ENCODE measurements at regions not wholly inside any gene's neighbourhood (a gene's known extent, or its start where the extent isn't known, plus 50 kb on each side); places are given as distances from the start of the nearest gene placed in this dataset.
"Not testable (repeated sequence)": the region's sequence is repeated elsewhere in the genome, so short reads cannot be mapped to it uniquely, and the experiment has no call there.

GRCh38 chr10:23657677-23658076 lies 218.8 kb downstream of the OTUD1 start:
- no peak for DNase-seq

GRCh38 chr10:23671866-23672265 lies 233.0 kb downstream of the OTUD1 start:
- not testable (repeated sequence) for DNase-seq

- DNase-seq, result no peak
Measured at GRCh38 chr10:23675585-23675984, 236.7 kb downstream of the OTUD1 start.

GRCh38 chr10:23676296-23676695 lies 237.4 kb downstream of the OTUD1 start:
- no peak for DNase-seq

- DNase-seq, result no peak
Measured at GRCh38 chr10:23686722-23687121, 247.8 kb downstream of the OTUD1 start.

- DNase-seq, result no peak
Measured at GRCh38 chr10:23692736-23693135, 253.9 kb downstream of the OTUD1 start.

GRCh38 chr10:23693501-23693901 lies 254.6 kb downstream of the OTUD1 start:
- no peak for DNase-seq

- no peak for DNase-seq
Measured at GRCh38 chr10:23693925-23694324, 255.1 kb downstream of the OTUD1 start.

- DNase-seq, result no peak
Measured at GRCh38 chr10:23694446-23694920, 255.6 kb downstream of the OTUD1 start.

- no peak for DNase-seq
Measured at GRCh38 chr10:23694921-23695824, 256.3 kb downstream of the OTUD1 start.

- no peak for DNase-seq
Measured at GRCh38 chr10:23695825-23696420, 257.0 kb downstream of the OTUD1 start.

GRCh38 chr10:23696476-23696875 lies 257.6 kb downstream of the OTUD1 start:
- DNase-seq, result no peak

- DNase-seq, result peak; percentile 65
Measured at GRCh38 chr10:23702977-23703414, 264.1 kb downstream of the OTUD1 start.

- DNase-seq, result no peak
Measured at GRCh38 chr10:23715363-23715762, 276.5 kb downstream of the OTUD1 start.

GRCh38 chr10:23717913-23718312 lies 279.0 kb downstream of the OTUD1 start:
- no peak for DNase-seq

- DNase-seq, result no peak
Measured at GRCh38 chr10:23718946-23719345, 280.1 kb downstream of the OTUD1 start.

- no peak for DNase-seq
Measured at GRCh38 chr10:23723796-23724195, 284.9 kb downstream of the OTUD1 start.

GRCh38 chr10:23725548-23725947 lies 286.7 kb downstream of the OTUD1 start:
- no peak for DNase-seq

- DNase-seq, result no peak
Measured at GRCh38 chr10:23742368-23742767, 303.5 kb downstream of the OTUD1 start.

GRCh38 chr10:23742807-23743206 lies 303.9 kb downstream of the OTUD1 start:
- no peak for DNase-seq

- DNase-seq, result no peak
Measured at GRCh38 chr10:23754179-23754578, 315.3 kb downstream of the OTUD1 start.

GRCh38 chr10:23754941-23755340 lies 316.1 kb downstream of the OTUD1 start:
- DNase-seq, result no peak

- DNase-seq, result no peak
Measured at GRCh38 chr10:23755556-23755955, 316.7 kb downstream of the OTUD1 start.

GRCh38 chr10:23768281-23768680 lies 329.4 kb downstream of the OTUD1 start:
- no peak for DNase-seq

All from EL (cell line).